ENCODE measurements at regions not wholly inside any gene's neighbourhood (a gene's known extent, or its start where the extent isn't known, plus 50 kb on each side); places are given as distances from the start of the nearest gene placed in this dataset.
"Not testable (repeated sequence)": the region's sequence is repeated elsewhere in the genome, so short reads cannot be mapped to it uniquely, and the experiment has no call there.

DNA sequence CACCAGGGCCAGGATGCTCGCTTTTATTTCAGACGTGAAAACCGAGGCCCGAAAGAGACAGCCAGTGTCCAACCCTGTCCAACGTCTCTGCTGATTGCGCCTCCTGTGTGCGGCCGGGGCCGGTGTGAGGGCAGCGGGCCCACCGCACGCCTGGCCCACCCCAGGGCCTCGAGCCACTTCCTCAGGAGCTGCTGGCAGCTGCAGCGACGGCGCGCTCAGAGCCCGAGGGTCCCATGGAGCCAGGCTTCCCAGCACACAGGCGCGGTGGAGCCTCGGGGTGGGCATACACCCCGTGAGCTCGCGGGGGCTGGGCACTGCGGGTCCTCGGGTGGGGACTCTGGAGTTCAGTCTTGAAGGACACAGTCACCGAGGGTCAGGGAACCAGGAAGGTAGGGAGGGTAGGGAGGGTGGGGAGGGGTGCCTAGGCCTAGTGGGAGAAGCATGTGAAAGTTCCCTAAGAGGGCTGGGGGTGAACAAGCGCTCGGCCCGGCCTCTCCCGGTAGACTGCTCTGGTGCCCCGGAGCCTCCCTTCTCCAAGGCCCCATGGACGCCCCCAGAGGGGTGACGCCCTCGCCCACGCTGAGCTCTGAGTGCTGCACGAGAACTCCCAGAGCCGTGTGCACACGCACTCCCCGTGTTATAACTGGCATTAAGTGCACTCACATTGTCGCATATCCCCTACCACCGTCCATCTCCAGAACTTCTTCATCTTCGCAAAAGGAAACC is 1547.2 kb downstream of the RPIA start:
- not testable (repeated sequence) for DNase-seq

GRCh38 chr2:90239769-90240168 is 1548.3 kb downstream of the RPIA start:
- not testable (repeated sequence) for DNase-seq

DNA sequence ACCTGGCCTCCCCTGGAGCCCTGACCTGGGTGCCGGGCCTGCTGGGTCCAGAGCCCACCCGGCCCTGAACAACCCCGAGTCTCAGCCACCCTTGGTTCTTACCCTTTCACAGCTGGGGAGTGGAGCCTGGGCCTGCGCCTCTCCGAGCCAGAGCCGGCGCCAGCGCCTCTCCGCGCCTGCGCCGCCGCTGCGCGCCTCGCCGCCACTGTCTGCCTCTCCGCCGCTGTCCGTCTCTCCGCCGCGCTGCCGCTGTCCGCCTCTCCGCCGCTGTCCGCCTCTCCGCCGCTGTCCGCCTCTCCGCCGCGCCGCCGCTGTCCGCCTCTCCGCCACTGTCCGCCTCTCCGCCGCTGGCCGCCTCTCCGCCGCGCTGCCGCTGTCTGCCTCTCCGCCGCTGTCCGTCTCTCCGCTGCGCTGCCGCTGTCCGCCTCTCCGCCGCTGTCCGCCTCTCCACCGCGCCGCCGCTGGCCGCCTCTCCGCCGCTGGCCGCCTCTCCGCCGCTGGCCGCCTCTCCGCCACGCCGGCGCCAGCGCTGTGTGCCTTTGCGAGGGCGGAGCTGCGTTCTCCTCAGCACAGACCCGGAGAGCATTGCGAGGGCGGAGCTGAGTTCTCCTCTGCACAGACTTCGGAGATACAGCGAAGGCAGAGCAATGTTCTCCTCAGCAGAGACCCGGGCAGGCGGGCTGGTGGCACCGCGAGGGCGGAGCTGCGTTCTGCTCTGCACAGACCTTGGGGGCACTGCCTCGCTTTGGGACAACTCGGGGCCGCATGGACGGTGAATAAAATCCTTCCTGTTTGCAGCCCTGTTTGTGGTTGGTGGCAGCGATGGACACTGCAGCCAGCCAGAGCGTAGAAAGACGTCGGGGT is 1553.7 kb downstream of the RPIA start:
- DNase-seq = not testable (repeated sequence)

DNA sequence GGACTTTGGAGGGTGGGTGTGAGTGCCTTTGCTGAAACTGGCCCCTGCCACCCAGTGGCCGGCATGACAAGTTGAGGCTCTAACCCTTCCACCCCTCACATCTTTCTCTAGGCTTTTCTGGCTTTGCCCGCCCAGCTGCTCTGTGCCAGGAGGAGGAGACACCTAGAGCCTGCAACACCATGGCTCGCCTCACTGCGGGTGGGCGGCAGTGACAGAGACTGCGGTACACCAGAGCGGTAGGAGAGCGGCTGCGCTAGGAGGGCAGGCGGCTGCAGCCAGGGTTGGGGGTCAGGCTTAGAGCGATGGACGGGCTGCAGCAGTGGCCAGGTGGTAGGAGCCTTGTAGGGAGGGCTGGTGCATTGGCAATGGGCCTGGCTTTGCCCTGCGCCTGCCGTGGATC is 1556.9 kb downstream of the RPIA start:
- DNase-seq = not testable (repeated sequence)

- not testable (repeated sequence) for DNase-seq
These were observed 1558.9 kb downstream of the RPIA start for GRCh38 chr2:90250350-90250749.

- DNase-seq = not testable (repeated sequence)
These were observed 1560.1 kb downstream of the RPIA start for GRCh38 chr2:90251576-90251975.

- not testable (repeated sequence) for DNase-seq
These were observed 1561.8 kb downstream of the RPIA start for GRCh38 chr2:90253306-90253705.

- not testable (repeated sequence) for DNase-seq
These were observed 1575.4 kb downstream of the RPIA start for GRCh38 chr2:90266888-90267287.

- DNase-seq = not testable (repeated sequence)
These were observed 1596.3 kb downstream of the RPIA start for GRCh38 chr2:90287751-90288150.

GRCh38 chr2:90288396-90288795 is 1596.9 kb downstream of the RPIA start:
- not testable (repeated sequence) for DNase-seq

DNA sequence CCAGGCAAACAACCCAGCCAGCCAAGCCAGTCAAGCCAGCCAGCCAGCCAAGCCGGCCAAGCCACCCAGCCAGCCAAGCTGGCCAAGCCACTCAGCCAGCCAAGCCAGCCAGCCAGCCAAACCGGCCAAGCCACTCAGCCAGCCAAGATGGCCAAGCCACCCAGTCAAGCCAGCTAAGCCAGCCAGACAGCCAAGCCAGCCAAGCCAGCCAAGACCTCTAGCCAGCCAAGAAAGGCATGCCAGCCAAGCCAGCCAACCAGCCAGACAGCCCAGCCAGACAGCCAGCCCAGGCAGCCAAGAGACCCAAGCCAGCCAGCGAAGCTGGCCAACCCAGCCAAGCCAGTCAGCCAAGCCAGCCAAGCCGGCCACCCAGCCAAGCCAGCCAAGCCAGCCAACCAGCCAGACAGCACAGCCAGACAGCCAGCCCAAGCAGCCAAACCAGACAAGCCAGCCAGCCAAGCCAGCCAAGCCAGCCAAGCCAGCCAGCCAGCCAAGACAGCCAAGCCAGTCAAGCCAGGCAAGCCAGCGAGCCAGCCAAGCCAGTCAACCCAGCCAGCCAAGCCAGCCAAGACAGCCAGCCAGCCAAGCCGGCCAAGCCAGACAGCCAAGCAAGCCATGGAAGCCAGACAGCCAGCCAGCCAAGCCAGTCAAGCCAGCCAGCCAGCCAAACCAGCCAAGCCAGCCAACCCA is 1598.0 kb downstream of the RPIA start:
- not testable (repeated sequence) for DNase-seq

GRCh38 chr2:90290701-90291100 is 1599.2 kb downstream of the RPIA start:
- not testable (repeated sequence) for DNase-seq

DNA sequence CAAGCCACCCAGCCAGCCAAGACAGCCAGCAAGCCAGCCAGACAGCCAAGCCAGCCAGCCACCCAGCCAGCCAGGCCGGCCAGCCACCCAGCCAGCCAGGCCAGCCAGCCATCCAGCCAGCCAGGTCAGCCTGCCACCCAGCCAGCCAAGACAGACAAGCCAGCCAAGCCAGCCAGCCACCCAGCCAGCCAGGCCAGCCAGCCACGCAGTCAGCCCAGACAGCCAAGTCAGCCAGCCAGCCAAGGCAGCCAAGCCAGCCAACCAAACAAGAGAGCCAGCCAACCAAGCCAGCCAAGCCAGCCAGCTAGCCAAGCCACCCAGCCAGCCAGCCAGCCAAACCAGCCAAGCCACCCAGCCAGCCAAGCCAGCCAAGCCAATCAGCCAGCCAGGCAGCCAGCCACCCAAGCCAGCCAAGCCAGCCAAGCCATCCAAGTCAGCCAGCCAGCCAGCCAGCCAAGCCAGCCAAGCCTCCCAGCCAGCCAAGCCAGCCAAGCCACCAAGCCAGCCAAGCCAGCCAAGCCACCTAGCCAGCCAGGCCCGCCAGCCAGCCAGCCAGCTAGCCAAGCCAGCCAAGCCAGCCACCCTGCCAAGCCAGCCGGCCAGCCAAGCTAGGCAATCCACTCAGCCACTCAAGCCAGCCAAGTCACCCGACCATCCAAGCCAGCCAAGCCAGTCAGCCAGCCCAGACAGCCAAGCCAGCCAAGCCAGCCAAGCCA is 1599.9 kb downstream of the RPIA start:
- not testable (repeated sequence) for DNase-seq

- not testable (repeated sequence) for DNase-seq
These were observed 1600.5 kb downstream of the RPIA start for GRCh38 chr2:90291934-90292333.

- DNase-seq = not testable (repeated sequence)
These were observed 1601.0 kb downstream of the RPIA start for GRCh38 chr2:90292451-90292850.

- DNase-seq = not testable (repeated sequence)
These were observed 1601.8 kb downstream of the RPIA start for GRCh38 chr2:90293224-90293623.

- DNase-seq = not testable (repeated sequence)
These were observed 1602.3 kb downstream of the RPIA start for GRCh38 chr2:90293806-90294205.

DNA sequence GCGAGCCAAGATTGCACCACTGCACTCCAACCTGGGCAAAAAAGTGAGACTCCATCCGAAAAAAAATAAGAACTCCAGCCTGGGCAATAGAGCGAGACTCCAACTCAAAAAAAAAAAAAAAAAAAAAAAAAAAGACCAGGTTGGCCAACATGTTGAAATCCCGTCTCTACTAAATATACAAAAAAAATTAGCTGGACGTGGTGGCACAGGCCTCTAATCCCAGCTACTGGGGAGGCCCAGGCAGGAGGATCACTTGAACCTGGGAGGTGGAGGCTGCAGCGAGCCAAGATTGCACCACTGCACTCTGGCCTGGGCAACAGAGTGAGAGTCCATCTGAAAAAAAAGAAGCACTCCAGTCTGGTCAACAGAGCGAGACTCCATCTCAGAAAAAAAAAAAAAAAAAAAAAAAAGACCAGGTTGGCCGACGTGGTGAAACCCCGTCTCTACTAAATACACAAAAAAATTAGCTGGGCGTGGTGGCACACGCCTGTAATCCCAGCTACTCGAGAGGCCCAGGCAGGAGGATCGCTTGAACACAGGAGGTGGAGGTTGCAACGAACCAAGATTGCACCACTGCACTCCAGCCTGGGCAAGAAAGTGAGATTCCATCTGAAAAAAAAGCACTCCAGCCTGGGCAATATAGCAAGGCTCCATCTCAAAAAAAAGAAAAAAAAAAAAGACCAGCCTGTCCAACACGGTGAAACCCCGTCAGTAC is 1603.7 kb downstream of the RPIA start:
- not testable (repeated sequence) for DNase-seq

GRCh38 chr2:90296484-90296777 is 1605.0 kb downstream of the RPIA start:
- not testable (repeated sequence) for DNase-seq

- DNase-seq = not testable (repeated sequence)
These were observed 1606.2 kb downstream of the RPIA start for GRCh38 chr2:90297701-90298100.

GRCh38 chr2:90298126-90298755 is 1606.8 kb downstream of the RPIA start:
- DNase-seq = not testable (repeated sequence)
